ENCODE measurements at regions not wholly inside any gene's neighbourhood (a gene's known extent, or its start where the extent isn't known, plus 50 kb on each side); places are given as distances from the start of the nearest gene placed in this dataset.
A peak's percentile ranks its signal among the peaks of the same experiment; 100 is the strongest.

- POLR2A ChIA-PET = no interaction called here
- intact Hi-C loops (cut with micrococcal nuclease; ENCODE audit: unreplicated experiment) = no loop called here
- DNase-seq (ENCODE audit: low read depth, low spot score) (no peak), ATAC-seq (peak; percentile 66)
- peaks cover 4% of the 10 kb centered on the region; the same call in 1 of the 2 replicates for H3K4me1 ChIP-seq (ENCODE audit: control insufficient read depth, insufficient read depth, low read length)
- BruUV-seq (replicated peaks) = no TSS peak
- H3K4me3 ChIP-seq (ENCODE audit: low read depth in 2 of 2, low read length in 2 of 2) = no peak overlapping the region
- CTCF ChIA-PET = no interaction called here
- no peaks in the 10 kb centered on the region for H3K9me3 ChIP-seq (ENCODE audit: control insufficient read depth, insufficient read depth, low read depth, low read length)
- H3K27me3 ChIP-seq (ENCODE audit: control insufficient read depth, insufficient read depth, low read length) = no peaks in the 10 kb centered on the region
- TF ChIP-seq REST (IDR thresholded peaks at IDR 0.05; ENCODE audit: insufficient read depth in 1 of 2, low read depth in 2 of 2, low read length in 1 of 2) (no peak), TCF7L2 (IDR thresholded peaks at IDR 0.05; ENCODE audit: low read depth, low read length) (no peak), SIN3A (IDR thresholded peaks at IDR 0.05; ENCODE audit: borderline replicate concordance, insufficient read depth, low read depth, low read length) (no peak), POLR2AphosphoS5 (IDR thresholded peaks at IDR 0.05; ENCODE audit: low read depth, low read length) (no peak), CTCF (IDR thresholded peaks at IDR 0.05) (no peak)
- H3K27ac ChIP-seq (ENCODE audit: low read length) = no peak overlapping the region
- in situ Hi-C loops (cut with HindIII; ENCODE audit: low pct_unique_long_range_greater_than_20kb, low sequenced_read_pairs) = no loop called here
- H3K36me3 ChIP-seq (ENCODE audit: control insufficient read depth, insufficient read depth, low read length) = no peaks in the 10 kb centered on the region
These were observed 361.0 kb downstream of the SHQ1 start for GRCh38 chr3:72487078-72487765.

- CTCF ChIA-PET = no interaction called here
- Histone ChIP-seq H3K36me3 (ENCODE audit: control insufficient read depth, insufficient read depth, low read length) (no peaks in the 10 kb centered on the region), H3K9me3 (ENCODE audit: control insufficient read depth, insufficient read depth, low read depth, low read length) (no peaks in the 10 kb centered on the region), H3K4me1 (ENCODE audit: control insufficient read depth, insufficient read depth, low read length) (peaks cover 4% of the 10 kb centered on the region; the same call in 1 of the 2 replicates), H3K27me3 (ENCODE audit: control insufficient read depth, insufficient read depth, low read length) (no peaks in the 10 kb centered on the region), H3K27ac (ENCODE audit: low read length) (no peak overlapping the region), H3K4me3 (ENCODE audit: low read depth in 2 of 2, low read length in 2 of 2) (no peak overlapping the region)
- intact Hi-C loops (cut with micrococcal nuclease; ENCODE audit: unreplicated experiment) = no loop called here
- ATAC-seq (no peak), DNase-seq (ENCODE audit: low read depth, low spot score) (no peak)
- TF ChIP-seq POLR2AphosphoS5 (IDR thresholded peaks at IDR 0.05; ENCODE audit: low read depth, low read length) (no peak), TCF7L2 (IDR thresholded peaks at IDR 0.05; ENCODE audit: low read depth, low read length) (no peak), CTCF (IDR thresholded peaks at IDR 0.05) (no peak), REST (IDR thresholded peaks at IDR 0.05; ENCODE audit: insufficient read depth in 1 of 2, low read depth in 2 of 2, low read length in 1 of 2) (no peak), SIN3A (IDR thresholded peaks at IDR 0.05; ENCODE audit: borderline replicate concordance, insufficient read depth, low read depth, low read length) (no peak)
- in situ Hi-C loops (cut with HindIII; ENCODE audit: low pct_unique_long_range_greater_than_20kb, low sequenced_read_pairs) = no loop called here
- BruUV-seq (replicated peaks) = no TSS peak
- POLR2A ChIA-PET = no interaction called here
These were observed 362.6 kb downstream of the SHQ1 start for GRCh38 chr3:72485641-72486040.
